SKM-1 (cell line): ENCODE measurements at regions not wholly inside any gene's neighbourhood (a gene's known extent, or its start where the extent isn't known, plus 50 kb on each side); places are given as distances from the start of the nearest gene placed in this dataset.

ENCODE experiments used
- DNase-seq: peaks from one replicate; lab custom pipeline; 2025; ENCODE audit not compliant: unreplicated experiment; lab: John Stamatoyannopoulos, UW

- no peak for DNase-seq
Measured at GRCh38 chr13:70708775-70709174, 600.5 kb upstream of the KLHL1 start.

- no peak for DNase-seq
Measured at GRCh38 chr13:70703755-70704154, 595.5 kb upstream of the KLHL1 start.

GRCh38 chr13:70694996-70695715, 586.9 kb upstream of the KLHL1 start:
- DNase-seq, result no peak

- DNase-seq, result no peak
Measured at GRCh38 chr13:70668983-70669382, 560.7 kb upstream of the KLHL1 start.

GRCh38 chr13:70668293-70668692, 560.0 kb upstream of the KLHL1 start:
- DNase-seq, result no peak

GRCh38 chr13:70666883-70667556, 558.8 kb upstream of the KLHL1 start:
- no peak for DNase-seq

- DNase-seq, result no peak
Measured at GRCh38 chr13:70662231-70662940, 554.1 kb upstream of the KLHL1 start.

- no peak for DNase-seq
Measured at GRCh38 chr13:70644052-70644451, 535.8 kb upstream of the KLHL1 start.

GRCh38 chr13:70634893-70635292, 526.6 kb upstream of the KLHL1 start:
- no peak for DNase-seq

GRCh38 chr13:70630247-70630646, 522.0 kb upstream of the KLHL1 start:
- DNase-seq, result no peak

GRCh38 chr13:70623239-70623638, 515.0 kb upstream of the KLHL1 start:
- no peak for DNase-seq

- DNase-seq, result no peak
Measured at GRCh38 chr13:70622796-70623195, 514.5 kb upstream of the KLHL1 start.

GRCh38 chr13:70619936-70620335, 511.7 kb upstream of the KLHL1 start:
- DNase-seq, result no peak

- DNase-seq, result no peak
Measured at GRCh38 chr13:70616847-70617246, 508.6 kb upstream of the KLHL1 start.

- DNase-seq, result no peak
Measured at GRCh38 chr13:70613295-70613694, 505.0 kb upstream of the KLHL1 start.

GRCh38 chr13:70612881-70613280, 504.6 kb upstream of the KLHL1 start:
- DNase-seq, result no peak

- DNase-seq, result no peak
Measured at GRCh38 chr13:70604448-70604847, 496.2 kb upstream of the KLHL1 start.

GRCh38 chr13:70593716-70594115, 485.5 kb upstream of the KLHL1 start:
- no peak for DNase-seq

GRCh38 chr13:70585109-70585508, 476.9 kb upstream of the KLHL1 start:
- DNase-seq, result no peak

- no peak for DNase-seq
Measured at GRCh38 chr13:70580825-70581224, 472.6 kb upstream of the KLHL1 start.

- no peak for DNase-seq
Measured at GRCh38 chr13:70579941-70580340, 471.7 kb upstream of the KLHL1 start.

- no peak for DNase-seq
Measured at GRCh38 chr13:70571221-70571620, 463.0 kb upstream of the KLHL1 start.
